Activated CD4-positive, alpha-beta T cell treated with anti-CD3 and anti-CD28 coated beads for 36 hours (primary cell): ENCODE measurements at regions not wholly inside any gene's neighbourhood (a gene's known extent, or its start where the extent isn't known, plus 50 kb on each side); places are given as distances from the start of the nearest gene placed in this dataset.

Experiments used
- ATAC-seq: fragments of 200-7000 bp; cut with Tn5 transposase; one replicate; pipeline ENCODE4 v1.10.0; 2021; ENCODE audit warnings: mild to moderate bottlenecking, moderate library complexity
- CTCF ChIA-PET: fragments of 350-600 bp; sonication (Branson Sonifier 250); formaldehyde crosslinking; loops from one replicate; lab custom pipeline; 2021; ENCODE audit warnings: antibody characterized with exemption; lab: Charles Lee
- POLR2A ChIA-PET: fragments of 350-600 bp; sonication (Branson Sonifier 250); formaldehyde crosslinking; loops from one replicate; lab custom pipeline; 2021; ENCODE audit warnings: antibody characterized with exemption, inconsistent platforms; lab: Charles Lee
- DNase-seq: peaks from one replicate; pipeline ENCODE4 v3.0.0-alpha.2; 2020
- H3K27ac Mint-ChIP-seq: one replicate; pipeline ENCODE4 v1.8.0; 2021; ENCODE audit warnings: mixed read lengths
- H3K27me3 Mint-ChIP-seq: one replicate; pipeline ENCODE4 v1.8.0; 2021; ENCODE audit warnings: mixed read lengths
- H3K36me3 Mint-ChIP-seq: one replicate; pipeline ENCODE4 v1.8.0; 2021; ENCODE audit warnings: low read depth, mixed read lengths
- H3K4me1 Mint-ChIP-seq: one replicate; pipeline ENCODE4 v1.8.0; 2021; ENCODE audit warnings: mixed read lengths
- H3K4me3 Mint-ChIP-seq: one replicate; pipeline ENCODE4 v1.8.0; 2021; ENCODE audit warnings: mild to moderate bottlenecking, moderate library complexity, mixed read lengths
- H3K9me3 Mint-ChIP-seq: one replicate; pipeline ENCODE4 v1.8.0; 2021; ENCODE audit warnings: low read depth, mixed read lengths
- intact Hi-C, 2 experiments: fragments of 100-400 bp; cut with DNase I in 1 of 2; cut with micrococcal nuclease in 1 of 2; formaldehyde crosslinking; loops; one replicate each; pipeline versions ENCODE4 v1.14.2 to v1.15.1; 2022 to 2024; cut with DNase I, micrococcal nuclease

DNA sequence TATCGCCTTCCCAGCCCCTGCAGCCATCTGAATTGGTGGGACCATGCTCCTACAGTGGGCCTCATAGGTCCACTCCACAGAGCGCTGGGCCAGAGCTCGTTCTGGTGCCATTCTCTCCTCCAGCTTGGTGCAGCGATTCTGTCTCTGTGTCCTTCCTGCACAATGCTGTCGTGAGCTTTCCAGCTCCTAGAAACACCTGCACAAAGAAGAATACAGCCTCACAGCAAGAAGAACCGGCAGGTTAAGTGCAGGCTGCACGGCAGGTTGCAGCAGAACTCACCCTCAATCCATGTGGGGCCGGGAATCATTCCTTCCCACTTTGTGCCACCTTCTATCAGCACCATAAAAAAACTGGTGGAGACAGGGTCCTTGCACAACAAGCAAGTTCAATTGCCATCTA, 101.2 kb upstream of the ENPP6 start:
- ChIA-PET POLR2A (interaction anchor here (0.6 kb wide), 1 partner anchor 26 kb away, joined by 5 read pairs; no protein-coding TSS in a partner anchor), CTCF (interaction anchor here (0.9 to 1.2 kb wide), 2 partner anchors 34 to 140 kb away, joined by 3 to 6 read pairs; no protein-coding TSS in a partner anchor)
- Mint-ChIP-seq H3K4me1 (peaks cover 35% of the 10 kb centered on the region), H3K4me3 (no peak overlapping the region), H3K9me3 (no peaks in the 10 kb centered on the region), H3K27me3 (peaks cover 3% of the 10 kb centered on the region), H3K27ac (peak overlapping the region; percentile 59), H3K36me3 (no peaks in the 10 kb centered on the region)
- peak; percentile 8 for ATAC-seq
- intact Hi-C loops, result loop anchor here (1.0 kb wide), 8 partner anchors 9 to 195 kb away; partner anchors contain the start of gene IRF2 (in 1 of the 2)
- no peak for DNase-seq

DNA sequence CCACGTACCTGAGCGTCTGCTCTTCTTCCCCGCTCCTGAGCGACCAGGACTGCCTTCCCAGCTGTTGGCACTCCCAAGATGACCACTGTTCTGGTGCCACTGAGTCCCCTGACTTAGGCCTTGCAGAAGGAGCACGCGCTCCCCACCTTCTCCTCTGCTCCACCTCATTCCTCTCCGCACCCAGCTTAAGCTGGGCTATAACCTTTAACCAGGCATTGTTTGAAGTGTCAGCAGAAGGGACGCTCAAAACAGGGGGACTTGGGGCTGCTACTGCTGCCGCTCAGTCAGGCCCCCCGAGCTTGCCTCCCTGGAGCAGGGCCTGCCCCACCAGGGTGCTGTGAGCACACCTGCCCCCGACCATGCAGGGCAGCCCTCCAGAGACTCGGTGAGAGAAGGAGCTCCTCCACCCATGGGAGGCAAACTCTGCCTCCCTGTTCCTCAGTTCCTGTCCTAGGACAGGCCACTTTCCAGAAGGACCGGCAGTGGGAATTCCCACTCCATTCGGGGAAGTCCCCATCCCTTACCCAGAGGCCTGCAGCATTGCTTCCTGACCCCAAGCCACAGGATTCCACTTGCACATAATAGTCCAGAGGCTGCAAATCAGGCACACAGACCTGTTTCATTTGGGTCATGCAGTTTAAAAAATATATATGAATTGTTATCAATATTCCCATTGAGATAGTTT, 99.7 kb upstream of the ENPP6 start:
- Mint-ChIP-seq H3K27me3 (peaks cover 3% of the 10 kb centered on the region), H3K27ac (no peak overlapping the region), H3K4me3 (no peak overlapping the region), H3K4me1 (peaks cover 46% of the 10 kb centered on the region), H3K36me3 (no peaks in the 10 kb centered on the region), H3K9me3 (no peaks in the 10 kb centered on the region)
- POLR2A ChIA-PET, result no interaction called here
- CTCF ChIA-PET, result interaction anchor here (1.2 kb wide), 1 partner anchor 33 kb away, joined by 6 read pairs; no protein-coding TSS in a partner anchor
- ATAC-seq, result no peak
- intact Hi-C loops, result no loop called here
- DNase-seq, result no peak

DNA sequence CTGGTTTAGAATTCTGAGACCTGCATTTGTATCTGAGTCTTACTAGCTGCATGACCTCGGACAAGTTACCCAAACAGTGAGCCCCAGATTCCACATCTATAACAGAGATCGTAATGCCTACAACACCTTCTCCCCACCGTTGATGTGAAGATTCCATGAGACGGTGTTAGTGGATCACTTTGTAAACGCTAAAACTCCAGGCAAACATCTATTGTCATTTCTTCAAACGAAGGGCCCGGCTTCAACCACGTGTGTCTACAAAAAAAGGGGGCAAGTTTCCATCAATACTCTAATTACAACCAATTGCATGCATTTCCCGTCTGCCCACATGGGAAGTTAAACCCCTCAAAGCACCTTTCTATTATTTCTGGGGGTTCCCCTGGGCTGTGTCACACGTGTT, 99.1 kb upstream of the ENPP6 start:
- DNase-seq (no peak), ATAC-seq (no peak)
- CTCF ChIA-PET, result no interaction called here
- Mint-ChIP-seq H3K27ac (no peak overlapping the region), H3K9me3 (no peaks in the 10 kb centered on the region), H3K27me3 (peaks cover 3% of the 10 kb centered on the region), H3K4me1 (peaks cover 47% of the 10 kb centered on the region), H3K36me3 (no peaks in the 10 kb centered on the region), H3K4me3 (no peak overlapping the region)
- intact Hi-C loops, result no loop called here
- POLR2A ChIA-PET, result no interaction called here

DNA sequence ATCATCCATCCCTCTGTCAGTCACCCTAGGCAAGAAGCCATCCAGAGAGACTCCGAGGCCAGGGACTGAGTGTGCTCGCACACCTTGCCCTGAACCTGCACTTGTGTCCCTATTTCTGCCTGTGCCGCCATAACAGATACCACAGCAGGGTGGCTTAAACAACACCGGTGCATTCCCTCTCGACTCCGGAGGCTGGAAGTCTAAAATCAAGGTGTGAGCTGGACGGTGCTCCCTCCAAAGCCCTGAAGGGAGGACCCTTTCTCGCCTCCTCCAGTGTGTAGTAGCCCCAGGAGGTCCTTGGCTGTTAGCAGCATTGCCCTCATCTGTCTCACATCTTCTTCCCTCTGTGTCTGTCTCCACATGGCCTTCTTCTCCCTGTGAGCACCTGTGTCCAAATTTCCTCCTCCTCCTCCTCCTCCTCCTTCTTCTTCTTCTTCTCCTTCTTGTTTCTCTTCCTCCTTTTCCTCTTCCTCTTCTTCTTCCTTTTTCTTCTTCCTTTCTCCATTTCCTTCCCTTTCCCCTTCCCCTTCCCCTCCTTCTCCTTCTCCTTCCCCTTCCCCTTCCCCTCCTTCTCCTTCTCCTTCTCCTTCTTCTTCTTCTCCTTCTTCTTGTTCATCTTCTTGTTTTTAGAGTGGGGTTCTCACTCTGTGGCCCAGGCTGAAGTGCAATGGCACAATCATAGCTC, 98.1 kb upstream of the ENPP6 start:
- Mint-ChIP-seq H3K27ac (no peak overlapping the region), H3K4me3 (no peak overlapping the region), H3K9me3 (no peaks in the 10 kb centered on the region), H3K4me1 (peaks cover 55% of the 10 kb centered on the region), H3K36me3 (no peaks in the 10 kb centered on the region), H3K27me3 (peaks cover 3% of the 10 kb centered on the region)
- intact Hi-C loops, result no loop called here
- POLR2A ChIA-PET, result interaction anchor here (0.7 kb wide), 1 partner anchor 19 kb away, joined by 3 read pairs; no protein-coding TSS in a partner anchor
- no peak for ATAC-seq
- no peak for DNase-seq
- CTCF ChIA-PET, result no interaction called here

DNA sequence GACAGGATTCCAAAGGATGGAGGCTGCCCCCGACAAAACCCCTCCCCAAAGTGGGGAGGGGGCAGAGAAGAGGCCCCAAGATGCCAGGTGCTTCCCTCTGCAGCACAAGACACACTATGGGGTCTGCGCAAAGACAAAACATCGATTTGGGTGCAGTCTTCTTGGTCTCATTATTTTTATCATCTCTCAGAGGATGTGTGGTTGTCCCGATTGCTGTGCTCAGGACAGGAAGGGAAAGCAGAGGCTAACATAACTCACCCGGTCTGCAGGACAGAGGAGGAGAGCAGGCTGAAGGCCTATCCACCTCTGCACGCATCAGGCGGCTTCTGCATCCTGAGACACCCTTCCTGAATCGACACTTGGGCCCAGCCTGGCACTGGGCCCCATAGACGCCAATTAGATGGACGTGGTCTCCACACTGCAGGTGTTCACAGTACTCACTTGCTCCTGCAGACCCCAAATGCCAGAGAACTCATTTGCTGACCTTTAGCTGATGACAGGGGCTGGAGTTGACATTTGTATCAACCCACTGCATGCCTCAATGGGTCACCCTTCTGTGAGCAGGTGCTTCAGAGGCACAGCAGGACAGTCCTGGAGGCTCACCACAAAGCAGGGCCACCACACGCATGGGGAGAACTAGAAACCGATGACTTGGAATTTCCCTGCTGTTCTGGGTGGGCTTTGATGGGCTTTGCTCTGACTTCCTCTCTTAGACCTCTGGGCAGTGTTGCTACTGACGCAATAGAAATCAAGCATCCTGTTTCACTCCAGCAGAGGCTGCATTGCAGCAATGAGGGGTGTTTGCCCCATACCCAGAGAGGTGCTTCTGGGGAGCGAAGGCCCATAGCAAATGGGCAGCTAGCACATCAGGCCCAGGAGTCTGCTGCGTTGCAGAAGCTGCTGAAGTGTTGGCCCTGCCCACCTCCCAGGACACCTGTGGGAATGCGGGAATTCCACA, 96.3 kb upstream of the ENPP6 start:
- no peak overlapping the region for H3K4me3 Mint-ChIP-seq
- H3K9me3 Mint-ChIP-seq, result no peaks in the 10 kb centered on the region
- DNase-seq (no peak), ATAC-seq (no peak)
- ChIA-PET CTCF (interaction anchor here (0.6 to 1.1 kb wide), 4 partner anchors 50 to 908 kb away, joined by 3 to 4 read pairs (median 3); no protein-coding TSS in a partner anchor), POLR2A (no interaction called here)
- peak overlapping the region; percentile 40 for H3K27ac Mint-ChIP-seq
- H3K4me1 Mint-ChIP-seq, result peaks cover 57% of the 10 kb centered on the region
- no peaks in the 10 kb centered on the region for H3K36me3 Mint-ChIP-seq
- H3K27me3 Mint-ChIP-seq, result peaks cover 3% of the 10 kb centered on the region
- intact Hi-C loops, result loop anchor here in 1 of 2 experiments (5.0 kb wide), 1 partner anchor 158 kb away; the partner anchor contains the start of gene IRF2

DNA sequence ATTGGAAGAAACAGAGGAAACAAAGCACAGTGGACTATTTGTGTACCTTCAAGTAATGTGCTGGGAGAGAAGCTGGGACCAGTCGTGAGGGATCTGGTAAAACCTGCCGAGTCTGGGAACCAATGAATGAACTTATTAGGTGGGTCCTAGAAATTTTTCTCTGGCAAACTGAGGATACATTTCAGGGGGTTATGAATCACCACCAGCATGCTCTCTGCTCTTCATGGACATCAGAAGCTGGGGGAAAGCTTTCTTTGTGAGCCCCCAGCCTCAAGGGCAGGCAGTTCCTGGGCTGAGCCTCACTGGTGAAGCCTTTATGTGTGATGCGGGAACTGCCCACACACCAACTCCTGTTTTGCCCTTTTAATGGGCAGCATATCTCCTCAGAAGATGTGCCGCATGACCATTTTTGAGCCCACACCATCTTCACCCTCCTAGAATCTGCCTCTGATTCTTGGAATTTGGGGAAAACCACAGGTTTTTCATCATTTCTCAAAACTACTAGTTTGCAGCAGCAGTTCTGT, 95.4 kb upstream of the ENPP6 start:
- DNase-seq (no peak), ATAC-seq (peak; percentile 35)
- peaks cover 3% of the 10 kb centered on the region for H3K27me3 Mint-ChIP-seq
- no peak overlapping the region for H3K4me3 Mint-ChIP-seq
- intact Hi-C loops, result loop anchor here in 1 of 2 experiments (5.0 kb wide), 1 partner anchor 159 kb away; the partner anchor contains the start of gene IRF2
- POLR2A ChIA-PET, result no interaction called here
- CTCF ChIA-PET, result interaction anchor here (0.7 kb wide), 1 partner anchor 96 kb away, joined by 4 read pairs; no protein-coding TSS in a partner anchor
- H3K36me3 Mint-ChIP-seq, result no peaks in the 10 kb centered on the region
- H3K27ac Mint-ChIP-seq, result peak overlapping the region; percentile 40
- no peaks in the 10 kb centered on the region for H3K9me3 Mint-ChIP-seq
- H3K4me1 Mint-ChIP-seq, result peaks cover 51% of the 10 kb centered on the region

DNA sequence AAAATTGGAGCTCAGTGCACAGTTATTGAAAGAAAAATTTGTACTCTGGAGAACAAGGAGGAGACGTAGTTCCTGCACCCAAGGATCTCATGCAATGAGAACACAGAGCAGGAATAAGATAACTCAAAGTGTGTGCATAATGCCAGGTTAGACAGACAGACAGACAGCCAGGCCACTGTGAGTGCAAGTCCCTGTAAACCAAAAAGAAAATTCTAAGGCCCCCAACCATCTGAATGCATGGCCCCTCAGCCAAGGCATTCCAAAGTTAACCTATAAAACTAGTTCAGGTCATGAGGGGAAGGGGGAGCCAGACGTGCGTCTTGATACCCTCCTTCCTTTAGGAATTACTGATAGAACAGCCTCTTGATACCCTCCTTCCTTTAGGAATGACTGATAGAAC, 94.5 kb upstream of the ENPP6 start:
- Mint-ChIP-seq H3K4me1 (peaks cover 50% of the 10 kb centered on the region), H3K36me3 (no peaks in the 10 kb centered on the region), H3K9me3 (no peaks in the 10 kb centered on the region), H3K27ac (no peak overlapping the region), H3K27me3 (peaks cover 3% of the 10 kb centered on the region), H3K4me3 (no peak overlapping the region)
- ChIA-PET CTCF (interaction anchor here (1.4 to 3.6 kb wide), 2 partner anchors 48 to 182 kb away, joined by 3 to 16 read pairs; no protein-coding TSS in a partner anchor), POLR2A (no interaction called here)
- ATAC-seq, result no peak
- no peak for DNase-seq
- intact Hi-C loops, result loop anchor here in 1 of 2 experiments (5.0 kb wide), 1 partner anchor 160 kb away; the partner anchor contains the start of gene IRF2

DNA sequence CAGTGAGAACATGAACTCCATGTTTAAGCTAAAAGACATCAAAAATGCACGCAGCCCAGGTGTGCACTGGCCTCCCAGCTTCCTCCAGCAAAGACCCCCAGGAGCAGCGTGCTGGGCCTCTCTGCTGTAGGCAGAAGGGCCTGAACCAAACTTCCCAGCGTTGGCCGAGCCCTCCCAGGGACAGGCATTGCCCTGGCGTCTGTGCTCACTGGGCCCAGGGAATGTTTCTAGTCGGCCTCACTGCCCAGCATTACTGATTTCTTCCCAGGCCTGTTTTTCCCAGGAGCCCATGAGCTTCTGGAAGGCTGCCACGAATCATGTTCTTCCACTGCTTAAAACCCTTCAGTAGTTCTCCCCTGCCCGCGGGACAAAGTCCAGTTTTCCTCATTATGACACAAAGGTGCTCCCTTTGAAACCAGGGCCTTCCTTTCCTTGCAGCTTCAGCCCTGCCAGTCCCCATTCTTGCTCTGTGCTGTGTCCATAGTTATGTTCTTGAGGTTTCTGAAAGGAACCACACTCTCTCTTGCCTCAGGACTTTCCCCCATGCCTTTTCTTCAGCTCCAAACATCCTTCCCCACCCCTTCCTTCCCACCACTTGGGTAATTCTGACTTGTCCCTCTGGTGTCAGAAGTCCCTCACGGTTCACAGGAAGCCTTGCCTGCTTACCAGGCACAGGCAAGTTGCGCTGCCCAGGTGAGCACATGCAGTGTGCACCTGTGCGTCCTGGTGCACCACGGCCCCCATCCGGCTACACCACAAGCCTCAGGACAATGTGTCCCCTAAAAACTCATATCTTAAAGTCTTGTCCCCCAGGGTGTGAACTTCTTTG, 93.4 kb upstream of the ENPP6 start:
- peak overlapping the region; percentile 55 for H3K27ac Mint-ChIP-seq
- no peaks in the 10 kb centered on the region for H3K27me3 Mint-ChIP-seq
- ChIA-PET POLR2A (interaction anchor here (0.6 kb wide), 1 partner anchor 152 kb away, joined by 4 read pairs; no protein-coding TSS in a partner anchor), CTCF (interaction anchor here (0.7 to 3.6 kb wide), 4 partner anchors 31 to 183 kb away, joined by 3 to 16 read pairs (median 3); no protein-coding TSS in a partner anchor)
- no peaks in the 10 kb centered on the region for H3K9me3 Mint-ChIP-seq
- DNase-seq (no peak), ATAC-seq (no peak)
- H3K4me1 Mint-ChIP-seq, result peaks cover 50% of the 10 kb centered on the region
- no peak overlapping the region for H3K4me3 Mint-ChIP-seq
- intact Hi-C loops, result loop anchor here (1.0 to 5.0 kb wide), 2 partner anchors 161 to 226 kb away; partner anchors contain the start of gene IRF2 (in 1 of the 2)
- H3K36me3 Mint-ChIP-seq, result no peaks in the 10 kb centered on the region

DNA sequence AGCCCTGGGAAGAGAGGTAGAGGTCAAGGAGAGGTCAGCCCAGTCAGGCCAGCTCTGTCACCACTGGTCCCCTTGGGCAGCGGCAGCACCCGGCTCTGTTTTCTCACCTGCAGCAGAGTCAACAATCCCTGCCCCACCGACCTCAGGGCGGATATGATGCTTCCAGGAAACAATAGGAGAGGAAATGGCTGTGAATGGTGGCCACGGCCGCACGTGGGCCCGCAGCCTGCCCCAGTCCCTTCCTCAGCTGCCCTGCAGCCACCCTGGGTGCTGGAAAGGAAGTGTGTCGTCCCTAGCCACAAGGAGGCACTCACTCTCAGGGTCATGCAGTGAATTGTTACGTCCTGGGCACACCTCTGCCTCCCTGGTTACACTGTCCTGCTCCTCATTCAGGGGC, 92.5 kb upstream of the ENPP6 start:
- ATAC-seq (peak; percentile 74), DNase-seq (peak; percentile 68)
- CTCF ChIA-PET, result interaction anchor here (3.6 kb wide), 1 partner anchor 46 kb away, joined by 16 read pairs; no protein-coding TSS in a partner anchor
- POLR2A ChIA-PET, result no interaction called here
- intact Hi-C loops, result loop anchor here (1.0 to 5.0 kb wide), 2 partner anchors 162 to 227 kb away; partner anchors contain the start of gene IRF2 (in 1 of the 2)
- Mint-ChIP-seq H3K9me3 (no peaks in the 10 kb centered on the region), H3K4me1 (peaks cover 50% of the 10 kb centered on the region), H3K27me3 (no peaks in the 10 kb centered on the region), H3K36me3 (no peaks in the 10 kb centered on the region), H3K27ac (peak overlapping the region; percentile 55), H3K4me3 (no peak overlapping the region)
